ENCODE measurements at regions not wholly inside any gene's neighbourhood (a gene's known extent, or its start where the extent isn't known, plus 50 kb on each side); places are given as distances from the start of the nearest gene placed in this dataset.

DNA sequence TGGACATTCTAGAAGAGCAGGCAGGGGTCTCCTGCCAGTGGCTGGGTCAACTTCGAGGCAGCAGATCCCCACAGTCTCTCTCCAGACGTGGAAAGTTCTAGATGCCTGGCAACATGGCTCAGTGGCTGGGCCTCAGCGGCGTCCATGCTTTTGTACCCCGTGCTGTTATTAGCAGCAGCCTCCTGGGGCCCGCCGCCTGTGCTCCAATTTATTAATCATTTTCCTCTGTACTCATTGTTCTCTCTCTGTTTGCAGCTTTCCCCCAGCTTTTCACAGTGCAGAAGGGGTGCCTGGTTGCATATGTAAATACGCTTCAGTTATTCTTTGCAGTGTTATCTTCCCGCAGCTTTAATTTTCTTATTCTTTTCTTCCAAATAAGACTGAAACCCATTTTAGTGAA, 515.1 kb downstream of the TBC1D22A start:
- TF ChIP-seq POLR2AphosphoS5 (IDR thresholded peaks at IDR 0.05; ENCODE audit: low read depth, low read length): no peak
- TF ChIP-seq POLR2A (IDR thresholded peaks at IDR 0.05; ENCODE audit: low read depth, low read length): no peak
- no peak for TF ChIP-seq TAF1 (IDR thresholded peaks at IDR 0.05; ENCODE audit: low read depth, low read length)

Data from GM12891 (cell line).